ENCODE measurements at regions not wholly inside any gene's neighbourhood (a gene's known extent, or its start where the extent isn't known, plus 50 kb on each side); places are given as distances from the start of the nearest gene placed in this dataset.

- no peak overlapping the region for H3K4me3 ChIP-seq
- no peak overlapping the region for H3K27ac ChIP-seq (ENCODE audit: low read depth in 1 of 2, low read length in 1 of 2)
- no peak for TF ChIP-seq CTCF (IDR thresholded peaks at IDR 0.05; ENCODE audit: control extremely low read depth, extremely low read depth)
- H3K4me1 ChIP-seq (ENCODE audit: control insufficient read depth in 5 of 5, insufficient read depth in 5 of 5, low read length in 5 of 5): no peaks in the 10 kb centered on the region
- H3K27me3 ChIP-seq (ENCODE audit: control insufficient read depth in 3 of 3, insufficient read depth in 3 of 3, low read length in 2 of 3): no peaks in the 10 kb centered on the region
- no peaks in the 10 kb centered on the region for H3K9me3 ChIP-seq (ENCODE audit: control insufficient read depth in 4 of 4, insufficient read depth in 3 of 4, low read length in 3 of 4)
- H3K36me3 ChIP-seq (ENCODE audit: control insufficient read depth in 4 of 4, insufficient read depth in 4 of 4, low read length in 4 of 4): no peaks in the 10 kb centered on the region
- ATAC-seq (ENCODE audit: insufficient read depth, low FRiP score) (no peak), DNase-seq (no peak)
- H3K9ac ChIP-seq (ENCODE audit: insufficient read depth in 1 of 2, low read length in 2 of 2): no peak overlapping the region
Observed at GRCh38 chr1:195769461-195769860, 838.8 kb downstream of the KCNT2 start.

GRCh38 chr1:195768936-195769335 is 839.3 kb downstream of the KCNT2 start:
- Histone ChIP-seq H3K9me3 (ENCODE audit: control insufficient read depth in 4 of 4, insufficient read depth in 3 of 4, low read length in 3 of 4) (no peaks in the 10 kb centered on the region), H3K27me3 (ENCODE audit: control insufficient read depth in 3 of 3, insufficient read depth in 3 of 3, low read length in 2 of 3) (no peaks in the 10 kb centered on the region), H3K4me1 (ENCODE audit: control insufficient read depth in 5 of 5, insufficient read depth in 5 of 5, low read length in 5 of 5) (no peaks in the 10 kb centered on the region), H3K27ac (ENCODE audit: low read depth in 1 of 2, low read length in 1 of 2) (no peak overlapping the region), H3K36me3 (ENCODE audit: control insufficient read depth in 4 of 4, insufficient read depth in 4 of 4, low read length in 4 of 4) (no peaks in the 10 kb centered on the region), H3K4me3 (no peak overlapping the region), H3K9ac (ENCODE audit: insufficient read depth in 1 of 2, low read length in 2 of 2) (no peak overlapping the region)
- DNase-seq: no peak
- TF ChIP-seq CTCF (IDR thresholded peaks at IDR 0.05; ENCODE audit: control extremely low read depth, extremely low read depth): no peak
- ATAC-seq (ENCODE audit: insufficient read depth, low FRiP score): no peak

GRCh38 chr1:195768377-195768776 is 839.9 kb downstream of the KCNT2 start:
- Histone ChIP-seq H3K4me3 (no peak overlapping the region), H3K9ac (ENCODE audit: insufficient read depth in 1 of 2, low read length in 2 of 2) (no peak overlapping the region), H3K27ac (ENCODE audit: low read depth in 1 of 2, low read length in 1 of 2) (no peak overlapping the region), H3K4me1 (ENCODE audit: control insufficient read depth in 5 of 5, insufficient read depth in 5 of 5, low read length in 5 of 5) (no peaks in the 10 kb centered on the region), H3K9me3 (ENCODE audit: control insufficient read depth in 4 of 4, insufficient read depth in 3 of 4, low read length in 3 of 4) (peaks cover 0 to 1% (median 0%) of the 10 kb centered on the region in 4 donors), H3K27me3 (ENCODE audit: control insufficient read depth in 3 of 3, insufficient read depth in 3 of 3, low read length in 2 of 3) (no peaks in the 10 kb centered on the region), H3K36me3 (ENCODE audit: control insufficient read depth in 4 of 4, insufficient read depth in 4 of 4, low read length in 4 of 4) (no peaks in the 10 kb centered on the region)
- DNase-seq: no peak
- no peak for TF ChIP-seq CTCF (IDR thresholded peaks at IDR 0.05; ENCODE audit: control extremely low read depth, extremely low read depth)
- 74 to 81% methylated on average over 2 of the region's 2 CpGs for WGBS, 2 donors
- no peak for ATAC-seq (ENCODE audit: insufficient read depth, low FRiP score)

GRCh38 chr1:195766709-195767108 is 841.5 kb downstream of the KCNT2 start:
- no peak overlapping the region for H3K9ac ChIP-seq (ENCODE audit: insufficient read depth in 1 of 2, low read length in 2 of 2)
- no peak overlapping the region for H3K4me3 ChIP-seq
- no peaks in the 10 kb centered on the region for H3K4me1 ChIP-seq (ENCODE audit: control insufficient read depth in 5 of 5, insufficient read depth in 5 of 5, low read length in 5 of 5)
- peaks cover 0 to 4% (median 0%) of the 10 kb centered on the region in 4 donors for H3K9me3 ChIP-seq (ENCODE audit: control insufficient read depth in 4 of 4, insufficient read depth in 3 of 4, low read length in 3 of 4)
- H3K27me3 ChIP-seq (ENCODE audit: control insufficient read depth in 3 of 3, insufficient read depth in 3 of 3, low read length in 2 of 3): no peaks in the 10 kb centered on the region
- DNase-seq: no peak
- H3K36me3 ChIP-seq (ENCODE audit: control insufficient read depth in 4 of 4, insufficient read depth in 4 of 4, low read length in 4 of 4): no peaks in the 10 kb centered on the region
- no peak for TF ChIP-seq CTCF (IDR thresholded peaks at IDR 0.05; ENCODE audit: control extremely low read depth, extremely low read depth)
- no peak overlapping the region for H3K27ac ChIP-seq (ENCODE audit: low read depth in 1 of 2, low read length in 1 of 2)
- ATAC-seq (ENCODE audit: insufficient read depth, low FRiP score): no peak

Measured in lung (tissue), 11 donors.